ENCODE measurements at regions not wholly inside any gene's neighbourhood (a gene's known extent, or its start where the extent isn't known, plus 50 kb on each side); places are given as distances from the start of the nearest gene placed in this dataset.
"Not testable (repeated sequence)": the region's sequence is repeated elsewhere in the genome, so short reads cannot be mapped to it uniquely, and the experiment has no call there.

- DNase-seq = not testable (repeated sequence)
These were observed 959.4 kb upstream of the DEFB115 start for GRCh38 chr20:30297878-30298595.

DNA sequence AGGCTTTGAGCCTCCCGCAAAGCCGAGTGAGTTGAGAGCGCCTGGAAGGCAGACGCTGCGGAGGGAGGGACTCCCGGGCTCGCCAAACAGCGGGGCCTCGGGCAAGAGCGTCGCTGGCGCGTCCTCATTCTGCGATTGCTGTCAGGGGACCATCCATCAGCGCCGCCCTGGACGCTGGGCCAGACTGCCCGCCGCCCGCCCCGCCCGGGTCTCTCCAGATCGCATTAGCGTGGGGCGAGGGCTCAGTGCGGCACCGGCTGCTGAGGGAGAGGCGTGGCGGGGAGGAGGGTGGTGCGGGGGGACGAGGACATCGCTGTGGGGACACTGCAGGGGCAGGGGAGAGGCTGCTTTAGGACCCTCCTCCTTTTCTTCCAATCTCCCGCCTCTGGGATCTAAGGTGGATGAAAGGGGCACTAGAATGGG, 957.2 kb upstream of the DEFB115 start:
- not testable (repeated sequence) for DNase-seq

DNA sequence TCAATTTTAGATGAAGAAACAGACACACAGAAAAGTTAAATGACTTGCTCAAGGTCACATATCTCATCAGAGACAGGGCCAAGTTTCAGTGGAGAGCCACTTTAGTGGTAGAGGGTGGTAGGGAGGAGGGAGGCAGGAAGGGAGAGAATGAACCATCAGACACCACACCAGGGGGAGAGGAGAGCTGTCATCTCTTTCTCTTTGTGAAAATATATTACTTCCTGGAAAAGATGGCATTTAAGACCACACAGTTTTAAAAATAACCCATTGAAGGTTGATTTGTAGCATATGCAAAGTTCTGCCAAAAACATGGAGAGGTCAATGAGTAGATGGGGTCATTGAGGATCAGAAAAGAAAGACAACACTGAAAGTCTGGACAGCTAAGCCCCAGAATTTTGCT, 954.7 kb upstream of the DEFB115 start:
- not testable (repeated sequence) for DNase-seq

DNA sequence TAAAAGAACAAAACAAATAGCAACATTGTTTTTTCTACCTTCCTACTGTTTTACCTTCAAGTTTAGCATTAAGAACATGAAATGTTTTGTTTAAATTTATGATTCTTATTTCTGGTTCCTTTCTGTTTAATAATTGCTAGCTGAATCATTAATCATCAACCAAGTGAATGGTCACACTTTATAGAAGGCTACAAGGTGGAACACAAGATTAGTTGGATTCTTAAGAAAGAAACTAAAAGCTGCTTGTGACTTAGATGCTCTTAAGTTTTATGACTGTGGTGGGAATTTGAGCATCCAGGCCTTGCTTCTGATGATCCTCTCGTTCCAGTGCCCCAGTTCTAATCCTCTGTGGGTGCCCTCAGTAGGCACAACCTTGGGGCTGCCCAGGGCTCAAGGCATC, 947.5 kb upstream of the DEFB115 start:
- not testable (repeated sequence) for DNase-seq

- not testable (repeated sequence) for DNase-seq
These were observed 947.1 kb upstream of the DEFB115 start for GRCh38 chr20:30310385-30310784.

GRCh38 chr20:30312220-30312619, 945.2 kb upstream of the DEFB115 start:
- DNase-seq = not testable (repeated sequence)

GRCh38 chr20:30313660-30314059, 943.8 kb upstream of the DEFB115 start:
- not testable (repeated sequence) for DNase-seq

GRCh38 chr20:30316063-30316462, 941.4 kb upstream of the DEFB115 start:
- not testable (repeated sequence) for DNase-seq

- not testable (repeated sequence) for DNase-seq
These were observed 940.7 kb upstream of the DEFB115 start for GRCh38 chr20:30316532-30317299.

- DNase-seq = not testable (repeated sequence)
These were observed 923.7 kb upstream of the DEFB115 start for GRCh38 chr20:30333744-30334143.

DNA sequence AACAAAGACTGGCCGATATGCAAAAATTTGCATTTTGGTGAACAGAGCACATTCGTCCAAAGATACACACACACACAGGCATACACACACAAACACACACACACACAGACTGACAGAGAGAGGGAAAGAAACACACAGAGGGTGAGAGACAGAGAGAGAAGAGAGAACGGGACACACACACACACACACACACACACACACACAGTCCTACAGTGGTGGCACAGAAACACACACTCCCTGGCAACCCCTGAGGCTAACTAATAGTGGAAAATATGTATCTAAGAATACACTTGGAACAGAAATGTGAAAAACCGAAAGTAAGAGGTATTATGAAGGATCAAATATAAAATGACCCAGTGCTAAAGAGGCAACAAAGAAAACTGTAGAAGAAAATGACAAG, 919.9 kb upstream of the DEFB115 start:
- DNase-seq = not testable (repeated sequence)

- DNase-seq = not testable (repeated sequence)
These were observed 908.5 kb upstream of the DEFB115 start for GRCh38 chr20:30348932-30349331.

DNA sequence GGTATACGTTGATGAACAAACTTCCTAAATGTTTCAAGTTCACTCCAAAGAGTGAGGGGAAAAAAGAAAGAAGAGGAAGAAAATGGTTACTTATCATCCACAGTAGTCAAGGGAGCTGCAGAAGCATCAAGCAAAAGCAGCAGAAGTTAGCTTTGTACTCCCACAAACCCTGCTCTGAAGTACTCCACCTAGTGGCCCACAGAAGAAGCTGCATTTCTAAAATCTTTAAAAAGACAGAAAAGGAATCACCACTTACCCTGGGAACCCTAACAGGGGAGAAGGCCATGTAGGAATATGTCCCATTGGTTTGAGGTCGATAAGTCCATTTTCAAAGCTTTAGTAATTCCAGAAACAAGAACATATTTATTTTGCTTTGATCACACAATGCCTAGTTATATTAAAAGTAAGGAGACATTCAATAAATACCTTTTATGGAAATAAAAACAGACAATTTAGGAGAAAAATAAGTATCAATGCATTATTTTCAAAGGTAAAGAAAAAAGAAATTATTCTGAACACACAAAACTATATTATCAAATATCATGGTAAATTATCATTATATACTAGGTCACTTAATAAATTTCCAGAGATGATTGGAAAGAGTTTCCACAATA, 900.5 kb upstream of the DEFB115 start:
- DNase-seq = not testable (repeated sequence)

DNA sequence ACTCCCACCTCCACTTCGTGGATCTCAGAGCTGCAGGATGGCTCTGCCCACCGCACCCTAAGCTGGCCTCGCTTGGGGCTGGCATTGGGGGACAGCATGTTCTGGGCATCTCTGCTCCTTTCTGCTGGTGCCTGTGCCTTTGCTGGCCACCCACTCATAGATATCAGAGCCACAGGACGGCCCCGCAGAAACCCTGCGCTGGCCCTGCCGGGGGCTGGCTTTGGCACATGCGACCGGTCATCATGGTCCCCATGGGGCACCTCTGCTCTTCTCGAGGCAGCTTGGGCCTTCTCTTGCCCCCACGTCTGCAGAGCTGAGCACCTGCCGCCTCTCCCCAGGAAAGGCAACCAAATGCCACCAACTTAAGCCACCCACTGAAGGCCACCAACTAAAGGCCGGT, 895.7 kb upstream of the DEFB115 start:
- not testable (repeated sequence) for DNase-seq

DNA sequence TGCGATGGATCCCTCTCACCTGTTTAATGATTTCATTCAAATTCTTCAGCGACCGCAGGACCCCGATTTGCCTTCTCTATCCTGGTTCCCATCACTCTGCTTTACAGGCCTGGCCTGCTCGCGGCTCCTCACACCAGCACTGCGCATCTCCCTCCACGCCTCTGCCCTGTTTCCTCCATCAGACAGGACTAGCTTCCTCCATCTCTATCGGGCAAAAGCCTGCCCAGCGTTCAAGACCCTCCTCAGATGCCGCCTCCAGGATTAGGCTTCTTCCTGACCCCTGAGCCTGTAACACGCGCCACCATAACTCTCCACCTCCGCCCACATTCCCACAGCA, 881.1 kb upstream of the DEFB115 start:
- not testable (repeated sequence) for DNase-seq

DNA sequence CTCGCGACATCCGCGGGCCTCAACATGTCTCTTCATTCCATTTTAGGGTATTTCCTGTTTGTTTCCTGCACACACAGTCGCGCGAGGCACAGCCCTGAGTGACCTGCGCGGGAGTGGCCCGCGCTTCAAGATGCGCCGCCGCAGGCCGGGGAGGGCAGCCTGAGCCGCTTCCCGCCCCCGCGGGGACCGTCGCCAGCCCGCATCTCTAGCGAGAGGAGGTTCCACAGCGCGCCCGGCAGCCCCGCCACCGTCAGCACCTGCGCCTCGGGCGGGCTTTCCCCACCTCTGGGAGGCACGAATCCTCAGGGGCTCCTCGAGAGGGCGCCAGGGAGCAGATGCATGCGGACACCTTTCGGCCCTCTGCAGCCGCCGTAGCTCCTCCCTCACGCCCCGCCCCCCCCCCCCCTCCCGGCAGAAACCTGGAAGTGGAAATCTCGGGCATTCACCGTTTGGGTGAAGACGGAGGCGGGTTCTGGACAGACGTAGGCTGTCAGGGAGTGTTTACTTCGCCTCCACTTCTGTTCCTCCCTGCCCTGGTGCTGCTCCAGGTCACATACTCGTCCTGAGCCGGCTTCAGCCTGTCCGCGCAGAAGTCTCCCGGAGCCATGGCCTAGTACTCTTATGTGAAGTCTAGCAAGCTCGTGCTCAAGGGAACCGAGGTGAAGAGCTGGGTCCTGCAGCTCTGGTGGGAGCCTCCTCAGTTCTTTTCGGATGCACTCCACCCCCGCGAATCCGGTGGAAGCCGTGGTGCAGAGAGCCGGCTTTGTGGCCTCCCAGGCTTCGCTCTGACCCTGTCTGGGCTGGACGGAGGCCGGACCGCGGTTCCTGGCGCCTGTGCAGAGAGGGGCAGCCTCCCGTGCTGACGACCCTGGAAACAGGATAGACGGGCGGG, 880.5 kb upstream of the DEFB115 start:
- peak; percentile 18 for DNase-seq

DNA sequence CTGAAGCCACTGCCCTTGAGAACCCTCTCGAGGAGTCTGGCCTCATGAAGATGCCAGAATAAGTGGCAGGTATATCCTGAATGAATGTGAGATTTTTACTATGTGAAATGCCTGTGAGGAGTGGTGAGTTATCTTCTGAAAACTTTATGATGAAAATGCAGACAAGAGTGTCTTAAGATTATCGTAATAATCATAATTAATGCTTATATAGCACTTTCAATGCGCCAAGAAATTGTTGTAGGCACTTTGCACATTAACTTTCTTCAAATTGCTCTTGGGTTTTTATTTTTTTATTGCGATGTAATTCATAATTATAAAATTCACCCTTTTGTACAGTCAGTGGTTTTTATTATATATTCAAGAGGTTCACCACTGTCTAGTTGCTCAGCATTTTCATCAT, 879.1 kb upstream of the DEFB115 start:
- DNase-seq = not testable (repeated sequence)

DNA sequence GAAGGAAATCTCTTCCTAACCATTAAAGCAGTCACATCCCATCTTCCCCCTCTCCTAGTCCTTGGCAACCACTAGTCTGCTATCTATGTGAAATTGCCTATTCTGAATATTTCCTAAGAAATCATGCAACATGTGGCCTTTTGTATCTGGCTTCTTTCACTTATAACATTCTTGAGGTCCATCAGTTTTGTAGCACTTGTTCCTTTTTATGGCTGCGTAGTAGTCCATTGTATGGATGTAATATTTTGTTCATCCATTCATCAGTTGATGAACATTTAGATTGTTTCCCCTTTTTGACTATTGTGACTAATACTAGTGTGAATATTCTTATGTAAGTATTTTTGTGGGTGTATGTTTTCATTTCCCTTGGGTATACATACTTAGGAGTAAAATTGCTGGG, 878.7 kb upstream of the DEFB115 start:
- not testable (repeated sequence) for DNase-seq

- not testable (repeated sequence) for DNase-seq
These were observed 872.6 kb upstream of the DEFB115 start for GRCh38 chr20:30384841-30385240.

DNA sequence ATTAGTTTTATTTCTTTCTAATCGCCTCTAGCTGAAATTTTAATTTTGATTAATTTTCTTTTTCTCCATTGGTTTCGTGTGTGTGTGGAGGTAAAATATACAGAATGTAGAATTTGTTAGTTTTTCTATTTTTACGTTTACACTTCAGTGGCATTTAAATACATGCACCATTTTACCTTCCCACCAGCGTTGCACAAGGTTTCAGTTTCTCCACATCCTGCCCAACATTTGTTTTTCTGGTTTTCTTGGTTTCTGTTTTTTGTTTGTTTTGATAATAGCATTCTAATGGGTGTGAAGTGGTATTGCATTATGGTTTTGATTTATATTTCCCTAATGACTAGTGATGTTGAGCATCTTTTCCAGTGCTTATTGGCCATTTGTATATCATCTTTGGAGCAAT, 871.4 kb upstream of the DEFB115 start:
- DNase-seq = not testable (repeated sequence)

GRCh38 chr20:30387823-30388222, 869.6 kb upstream of the DEFB115 start:
- DNase-seq = not testable (repeated sequence)

DNA sequence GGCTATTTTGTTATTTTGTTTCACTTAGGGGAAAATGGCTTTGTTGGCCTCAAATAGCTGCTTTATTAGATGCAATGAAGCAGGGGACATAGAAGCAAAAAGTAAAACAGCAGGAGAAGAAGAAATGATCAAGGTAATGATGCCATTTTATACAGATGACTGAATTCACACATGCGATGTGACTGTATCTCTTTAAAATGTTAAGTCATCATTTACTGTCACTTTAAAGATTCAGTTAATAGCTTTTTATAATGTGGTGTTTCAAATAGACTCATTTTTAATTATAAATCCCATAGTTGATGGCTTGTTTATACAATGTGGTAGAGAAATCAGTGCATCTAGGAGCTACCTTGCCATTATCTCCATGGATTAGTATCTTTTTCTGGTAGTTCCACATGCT, 863.9 kb upstream of the DEFB115 start:
- not testable (repeated sequence) for DNase-seq

DNA sequence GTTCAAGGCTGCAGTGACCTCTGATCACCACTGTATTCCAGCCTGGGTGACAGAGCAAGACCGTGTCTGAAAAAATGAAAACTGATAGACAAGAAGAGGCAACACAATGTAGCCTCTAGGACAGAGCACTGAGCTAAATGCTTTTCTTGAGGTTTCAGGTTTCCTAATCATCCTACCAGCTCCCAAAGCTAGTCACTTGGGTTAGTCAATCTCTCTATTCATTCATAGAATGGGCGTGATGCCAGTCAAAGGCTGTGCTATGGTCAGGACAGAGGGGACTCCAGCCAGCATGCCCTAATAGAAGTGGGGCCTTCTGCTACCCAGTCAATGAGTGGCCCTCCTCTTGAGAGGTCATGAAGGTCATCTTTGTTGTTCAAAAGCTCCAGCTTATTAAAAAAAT, 860.4 kb upstream of the DEFB115 start:
- DNase-seq = not testable (repeated sequence)
